HEK293T (cell line): ENCODE measurements at regions not wholly inside any gene's neighbourhood (a gene's known extent, or its start where the extent isn't known, plus 50 kb on each side); places are given as distances from the start of the nearest gene placed in this dataset.

Source experiments
- CTCF ChIA-PET: fragments of 350-600 bp; formaldehyde crosslinking; extraction: SDS; loops from one replicate; lab custom pipeline; 2021; ENCODE audit warnings: antibody characterized with exemption, inconsistent platforms; lab: Yijun Ruan, JAX
- POLR2A ChIA-PET: fragments of 350-600 bp; formaldehyde crosslinking; extraction: SDS; loops from one replicate; lab custom pipeline; 2020; ENCODE audit warnings: antibody characterized with exemption, inconsistent platforms; lab: Yijun Ruan, JAX
- DNase-seq: peaks from one replicate; pipeline ENCODE4 v3.0.0; 2012; ENCODE audit warnings: mixed read lengths; ENCODE audit errors: extremely low spot score
- ARNT ChIP-seq: fragments of 450-650 bp; IDR thresholded peaks from 2 replicates; pipeline ENCODE4 v1.6.1; 2017; ENCODE audit warnings: mild to moderate bottlenecking
- BHLHE40 ChIP-seq: fragments of 450-650 bp; IDR thresholded peaks from 2 replicates; pipeline ENCODE4 v1.6.1; 2016; ENCODE audit warnings: mild to moderate bottlenecking, moderate library complexity, borderline replicate concordance
- CTBP1 ChIP-seq: fragments of 450-650 bp; IDR thresholded peaks from 2 replicates; pipeline ENCODE4 v1.6.1; 2016; ENCODE audit warnings: borderline replicate concordance
- ELF4 ChIP-seq: fragments of 450-650 bp; IDR thresholded peaks from 2 replicates; pipeline ENCODE4 v1.6.1; 2017; ENCODE audit warnings: antibody characterized with exemption
- FOXA1 ChIP-seq: fragments of 450-650 bp; IDR thresholded peaks from 2 replicates; pipeline ENCODE4 v1.6.1; 2016; ENCODE audit warnings: mild to moderate bottlenecking
- FOXK2 ChIP-seq: fragments of 450-650 bp; IDR thresholded peaks from 2 replicates; pipeline ENCODE4 v1.6.1; 2016; ENCODE audit warnings: mild to moderate bottlenecking
- FOXM1 ChIP-seq: fragments of 450-650 bp; IDR thresholded peaks from 2 replicates; pipeline ENCODE4 v1.6.1; 2017; ENCODE audit warnings: mild to moderate bottlenecking, borderline replicate concordance
- HDGF ChIP-seq: fragments of 450-650 bp; IDR thresholded peaks from 2 replicates; pipeline ENCODE4 v1.6.1; 2017; ENCODE audit warnings: antibody characterized with exemption, borderline replicate concordance
- L3MBTL2 ChIP-seq: fragments of 450-650 bp; conservative IDR thresholded peaks from 2 replicates; pipeline ENCODE4 v1.6.1; 2016; ENCODE audit warnings: mild to moderate bottlenecking
- NFRKB ChIP-seq: fragments of 450-650 bp; IDR thresholded peaks from 2 replicates; pipeline ENCODE4 v1.6.1; 2016; ENCODE audit warnings: mild to moderate bottlenecking, moderate library complexity
- PKNOX1 ChIP-seq: fragments of 450-650 bp; IDR thresholded peaks from 2 replicates; pipeline ENCODE4 v1.6.1; 2016
- SP1 ChIP-seq: fragments of 450-650 bp; IDR thresholded peaks from 2 replicates; pipeline ENCODE4 v1.6.1; 2017
- SUZ12 ChIP-seq: fragments of 450-650 bp; IDR thresholded peaks from 2 replicates; pipeline ENCODE4 v1.6.1; 2016; ENCODE audit warnings: mild to moderate bottlenecking
- TARDBP ChIP-seq: fragments of 450-650 bp; IDR thresholded peaks from 2 replicates; pipeline ENCODE4 v1.6.1; 2016
- ZNF384 ChIP-seq: fragments of 450-650 bp; IDR thresholded peaks from 2 replicates; pipeline ENCODE4 v1.6.1; 2016

DNA sequence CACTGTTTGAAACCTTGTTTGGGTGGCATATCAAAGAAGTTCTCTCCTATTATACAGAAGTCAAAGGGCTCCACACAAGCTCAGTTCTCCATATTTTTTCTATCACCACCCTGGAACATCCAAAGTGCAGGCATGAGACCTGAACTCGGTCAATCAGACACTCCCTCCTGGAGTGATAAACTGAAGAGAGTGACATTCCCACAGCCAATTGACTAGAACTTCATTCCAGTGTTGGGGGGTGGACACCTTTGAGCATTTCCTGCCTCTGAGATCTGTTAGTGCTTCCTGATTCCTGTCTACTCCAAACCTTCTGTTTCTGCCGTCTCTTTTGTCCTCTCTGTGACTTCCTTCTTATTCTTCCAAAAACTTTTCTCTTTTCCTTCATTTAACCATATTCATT, 220.7 kb upstream of the NOX3 start:
- no peak for TF ChIP-seq ELF4
- TF ChIP-seq PKNOX1: peak; percentile 13; the same call in 1 of the 2 replicates
- no peak for TF ChIP-seq FOXM1
- no peak for TF ChIP-seq NFRKB
- DNase-seq: no peak
- POLR2A ChIA-PET: no interaction called here
- CTCF ChIA-PET: no interaction called here

- no peak for TF ChIP-seq CTBP1
- no peak for TF ChIP-seq PKNOX1
- no peak for TF ChIP-seq L3MBTL2
- no peak for TF ChIP-seq SUZ12
- no peak for TF ChIP-seq ELF4
- TF ChIP-seq FOXA1: no peak
- no peak for TF ChIP-seq ARNT
- no peak for TF ChIP-seq FOXK2
- TF ChIP-seq TARDBP: no peak
- TF ChIP-seq BHLHE40: no peak
- CTCF ChIA-PET: no interaction called here
- DNase-seq: no peak
- POLR2A ChIA-PET: no interaction called here
Measured at GRCh38 chr6:155670655-155671054, 215.0 kb upstream of the NOX3 start.

DNA sequence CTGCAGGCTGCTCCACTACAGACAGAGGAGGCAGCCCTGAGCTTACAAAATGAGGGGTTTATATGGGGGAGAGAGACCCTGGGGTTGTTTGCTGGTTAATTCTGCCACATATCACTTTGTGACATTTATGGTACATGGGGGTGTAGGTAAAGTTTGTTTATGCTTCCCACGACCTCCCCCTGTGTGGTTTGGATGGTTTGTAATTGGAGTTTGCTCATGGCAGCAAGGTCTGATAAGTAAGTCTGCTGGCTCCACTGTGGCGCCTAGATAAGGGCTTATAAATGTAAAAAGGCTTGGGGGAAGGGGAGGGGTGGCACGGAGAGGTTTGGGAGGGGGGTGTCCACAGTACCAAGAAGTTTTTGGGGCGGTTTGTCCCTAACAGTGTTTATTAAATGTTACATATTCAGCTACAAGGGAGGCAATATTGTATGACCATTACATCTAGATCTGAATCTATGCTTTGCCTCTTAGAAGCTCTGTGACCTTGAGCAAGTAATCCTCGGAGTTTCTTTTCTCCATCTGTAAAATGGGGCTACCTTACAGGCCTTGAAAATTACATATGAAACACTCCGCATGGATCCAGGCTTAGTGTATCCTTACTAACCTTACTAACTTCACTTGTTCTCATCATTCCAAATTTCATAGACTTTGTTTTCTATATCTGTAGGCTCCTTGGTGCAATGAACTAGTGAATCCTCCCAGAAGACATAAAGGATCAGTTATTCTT, 204.8 kb upstream of the NOX3 start:
- POLR2A ChIA-PET: interaction anchor here (0.6 kb wide), 1 partner anchor 165 kb away, joined by 3 read pairs; no protein-coding TSS in a partner anchor
- CTCF ChIA-PET: no interaction called here

GRCh38 chr6:155656024-155656423, 200.4 kb upstream of the NOX3 start:
- ChIA-PET POLR2A (no interaction called here), CTCF (no interaction called here)
- no peak for DNase-seq
- TF ChIP-seq ZNF384 (no peak), PKNOX1 (no peak), ELF4 (no peak), L3MBTL2 (no peak), SUZ12 (no peak)

More for the DNA sequence above, 204.8 kb upstream of the NOX3 start:
- TF ChIP-seq L3MBTL2 (no peak), TARDBP (no peak), FOXA1 (no peak), PKNOX1 (peak; percentile 86), FOXK2 (no peak), BHLHE40 (no peak), CTBP1 (peak; percentile 57; the same call in 1 of the 2 replicates)
- peak; percentile 41 for DNase-seq

DNA sequence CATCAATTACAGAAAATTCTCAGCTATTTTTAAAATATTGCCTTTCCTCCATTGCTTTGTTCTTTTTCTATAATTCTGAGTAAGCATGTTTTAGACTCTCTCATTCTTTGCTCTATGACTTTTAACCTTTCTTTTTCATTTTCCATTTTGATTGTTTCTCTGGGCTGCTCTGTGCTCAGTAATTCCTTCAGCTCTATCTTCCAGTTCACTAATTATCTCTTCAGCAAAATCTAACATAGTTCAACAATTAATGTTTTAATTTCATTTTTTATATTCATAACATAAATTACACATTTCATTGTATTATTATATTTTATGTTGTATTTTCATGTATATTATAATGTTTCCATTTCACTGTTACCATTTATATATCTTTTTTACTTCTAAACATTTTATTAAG, 198.8 kb upstream of the NOX3 start:
- DNase-seq: no peak
- CTCF ChIA-PET: no interaction called here
- POLR2A ChIA-PET: no interaction called here
- TF ChIP-seq FOXM1: no peak

DNA sequence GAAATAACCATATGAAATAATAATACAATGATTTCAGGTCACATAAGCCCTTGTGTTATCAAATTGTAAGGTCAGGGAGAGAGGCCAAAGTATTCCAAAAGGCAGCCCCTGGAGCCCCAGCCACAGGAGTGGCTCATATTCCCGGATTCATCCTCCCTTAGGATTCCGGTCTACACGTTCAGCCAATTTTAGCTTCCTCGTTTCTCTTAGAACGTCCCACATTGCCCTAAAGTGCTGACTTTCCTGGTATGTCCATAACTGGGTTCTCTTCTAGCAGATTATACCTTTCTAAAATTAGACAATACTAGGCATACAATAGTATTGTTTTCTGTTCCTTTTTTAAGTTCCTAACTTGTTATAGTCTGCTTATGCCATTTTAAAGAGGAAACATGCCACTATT, 192.7 kb upstream of the NOX3 start:
- CTCF ChIA-PET: no interaction called here
- DNase-seq: no peak
- POLR2A ChIA-PET: interaction anchor here (1.0 kb wide), 1 partner anchor 26 kb away, joined by 3 read pairs; no protein-coding TSS in a partner anchor
- TF ChIP-seq HDGF (no peak), SP1 (no peak), TARDBP (no peak), FOXA1 (no peak), BHLHE40 (no peak), SUZ12 (no peak), FOXK2 (no peak), ELF4 (no peak), CTBP1 (no peak), NFRKB (no peak)

GRCh38 chr6:155647354-155647753, 191.7 kb upstream of the NOX3 start:
- POLR2A ChIA-PET: no interaction called here
- DNase-seq: no peak
- TF ChIP-seq FOXK2 (no peak), L3MBTL2 (no peak), NFRKB (no peak), SUZ12 (no peak)
- CTCF ChIA-PET: no interaction called here
